ENCODE measurements at regions not wholly inside any gene's neighbourhood (a gene's known extent, or its start where the extent isn't known, plus 50 kb on each side); places are given as distances from the start of the nearest gene placed in this dataset.

DNA sequence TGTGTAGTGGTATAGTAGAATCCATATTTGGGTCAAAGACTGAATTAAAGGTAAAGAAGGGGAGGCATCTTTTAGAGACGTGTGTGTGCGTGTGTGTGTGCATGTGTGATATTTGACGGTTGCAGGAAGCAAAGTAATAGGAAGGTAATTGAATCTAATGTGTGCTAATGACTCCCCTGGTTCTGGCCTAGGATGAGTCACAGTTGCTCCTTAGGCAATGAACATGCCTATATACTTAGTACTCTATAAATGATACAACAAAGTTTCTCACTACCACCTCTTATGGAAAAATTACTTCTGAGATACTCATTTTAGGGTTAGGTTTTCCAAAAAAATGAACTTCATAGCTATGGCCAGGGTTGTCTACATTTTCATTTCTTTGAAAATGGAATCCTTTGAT lies 409.6 kb downstream of the GUCY1A2 start:
- no peak for DNase-seq

DNA sequence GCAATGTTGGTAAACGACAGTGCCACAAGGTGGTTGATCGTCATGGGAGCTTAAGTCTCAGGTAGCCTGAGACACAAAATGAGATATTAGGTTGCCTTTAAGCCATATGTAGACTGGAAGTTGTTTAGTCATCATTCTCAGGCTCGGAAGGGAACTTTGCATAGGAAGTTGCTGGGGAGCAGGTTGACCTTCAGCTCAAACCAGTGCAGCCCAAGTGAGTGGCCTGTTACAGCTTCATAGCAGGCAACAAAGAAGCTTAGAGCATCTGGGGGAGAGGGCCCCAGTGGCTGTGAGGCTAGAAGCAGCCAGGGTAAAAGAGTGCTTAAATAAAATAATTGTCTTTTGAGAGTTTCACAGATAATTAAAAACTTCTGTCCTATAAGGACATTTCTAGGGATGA lies 404.0 kb downstream of the GUCY1A2 start:
- no peak for DNase-seq

DNA sequence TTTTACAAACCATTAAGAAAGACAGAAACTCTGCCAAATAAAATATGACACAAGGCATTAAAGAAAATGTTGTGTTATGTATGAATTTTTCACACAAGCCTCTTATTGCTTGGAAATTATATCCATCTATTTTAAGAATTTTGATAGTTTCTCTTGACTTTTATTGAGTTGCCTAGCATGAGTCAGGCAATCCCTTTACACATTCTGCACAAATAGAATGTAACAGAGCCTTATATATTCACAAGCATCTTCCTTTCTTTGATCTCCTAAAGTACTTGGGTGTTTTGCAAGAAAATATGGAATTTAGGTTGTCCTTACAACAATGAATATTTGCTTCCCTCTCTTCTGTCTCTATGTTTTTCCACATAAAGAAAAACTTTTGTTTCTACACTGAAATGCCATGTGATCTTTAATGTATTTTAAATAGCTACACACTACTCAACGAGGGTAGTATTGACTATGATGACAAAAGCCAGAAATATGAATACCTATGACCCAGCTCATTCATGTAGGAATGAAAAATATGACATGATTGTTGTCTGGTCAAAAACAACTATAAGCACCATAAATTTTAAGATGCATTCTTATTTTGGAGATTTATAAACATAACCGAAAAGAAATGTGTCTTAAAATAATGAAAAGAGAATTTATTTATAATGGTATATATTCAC lies 398.8 kb downstream of the GUCY1A2 start:
- no peak for DNase-seq

DNA sequence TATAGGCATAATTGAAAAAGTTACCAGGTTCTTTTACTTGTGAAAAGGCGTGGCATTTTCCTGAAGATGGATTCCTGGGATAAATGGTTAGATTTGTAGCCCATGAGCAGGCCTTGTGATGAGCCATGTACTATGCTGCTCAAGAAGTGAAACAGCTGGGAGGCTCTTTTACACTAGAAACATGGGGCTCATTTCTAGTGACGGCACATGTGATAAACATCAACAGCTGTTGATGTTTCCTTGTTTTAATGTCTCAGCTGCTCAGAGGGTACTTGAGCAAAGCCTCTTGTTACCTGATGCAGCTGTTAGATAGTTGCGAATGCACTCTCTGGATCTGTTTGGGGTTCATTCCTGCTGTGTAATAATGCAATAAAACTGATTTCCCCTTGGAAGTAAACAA lies 396.8 kb downstream of the GUCY1A2 start:
- no peak for DNase-seq

All from NCI-H526 treated with DMSO at 0.1 percent for 48 hours (cell line).